WTC11 (cell line): ENCODE measurements at regions not wholly inside any gene's neighbourhood (a gene's known extent, or its start where the extent isn't known, plus 50 kb on each side); places are given as distances from the start of the nearest gene placed in this dataset.

Experiments
- FOXK1 ChIP-seq: sonication (generic); formaldehyde crosslinking; IDR thresholded peaks from 2 replicates; pipeline ENCODE4 v1.8.0; 2022; ENCODE audit warnings: mild to moderate bottlenecking, moderate library complexity, missing genetic modification reagents
- GABPB1 ChIP-seq: sonication (generic); formaldehyde crosslinking; IDR thresholded peaks from 2 replicates; pipeline ENCODE4 v1.8.1; 2023; ENCODE audit warnings: mild to moderate bottlenecking, missing genetic modification reagents
- TEAD1 ChIP-seq: sonication (generic); formaldehyde crosslinking; IDR thresholded peaks from 2 replicates; pipeline ENCODE4 v1.8.0; 2022; ENCODE audit warnings: mild to moderate bottlenecking, missing genetic modification reagents
- TEAD4 ChIP-seq: sonication (generic); formaldehyde crosslinking; IDR thresholded peaks from 2 replicates; pipeline ENCODE4 v1.8.0; 2022; ENCODE audit warnings: mild to moderate bottlenecking, missing genetic modification reagents
- ZNF232 ChIP-seq: sonication (generic); formaldehyde crosslinking; IDR thresholded peaks from 2 replicates; pipeline ENCODE4 v1.8.0; 2022; ENCODE audit warnings: mild to moderate bottlenecking, missing genetic modification reagents
- ZNF416 ChIP-seq: fragments of 250-450 bp; sonication (Bioruptor Pico); IDR thresholded peaks from 2 replicates; pipeline ENCODE4 v1.9.0; 2021; ENCODE audit warnings: mild to moderate bottlenecking, inconsistent platforms
- ZNF423 ChIP-seq: fragments of 250-450 bp; sonication (Bioruptor Pico); IDR thresholded peaks from 2 replicates; pipeline ENCODE4 v2.1.2; 2022; ENCODE audit warnings: mild to moderate bottlenecking, moderate library complexity
- TF ChIP-seq, protein P1 (sequence below): fragments of 200-600 bp; IDR thresholded peaks from 2 replicates; pipeline ENCODE4 v1.8.0; 2022; ENCODE audit warnings: antibody characterized with exemption
- TF ChIP-seq, protein P2 (sequence below): sonication (generic); formaldehyde crosslinking; IDR thresholded peaks from 2 replicates; pipeline ENCODE4 v1.8.1; 2023; ENCODE audit warnings: mild to moderate bottlenecking, missing genetic modification reagents, moderate library complexity
- TF ChIP-seq, protein P3 (sequence below): sonication (generic); formaldehyde crosslinking; IDR thresholded peaks from 2 replicates; pipeline ENCODE4 v1.8.1; 2023; ENCODE audit warnings: mild to moderate bottlenecking, missing genetic modification reagents
- TF ChIP-seq, protein P4 (sequence below): sonication (generic); formaldehyde crosslinking; conservative IDR thresholded peaks from 2 replicates; pipeline ENCODE4 v1.8.1; 2022; ENCODE audit warnings: mild to moderate bottlenecking, missing genetic modification reagents
- TF ChIP-seq, protein P5 (sequence below): sonication (generic); formaldehyde crosslinking; IDR thresholded peaks from 2 replicates; pipeline ENCODE4 v1.8.1; 2022; ENCODE audit warnings: low read depth, mild to moderate bottlenecking, moderate library complexity, missing genetic modification reagents, borderline replicate concordance
- TF ChIP-seq, protein P6 (sequence below): sonication (generic); formaldehyde crosslinking; IDR thresholded peaks from 2 replicates; pipeline ENCODE4 v1.8.1; 2022; ENCODE audit warnings: missing genetic modification reagents, borderline replicate concordance

DNA sequence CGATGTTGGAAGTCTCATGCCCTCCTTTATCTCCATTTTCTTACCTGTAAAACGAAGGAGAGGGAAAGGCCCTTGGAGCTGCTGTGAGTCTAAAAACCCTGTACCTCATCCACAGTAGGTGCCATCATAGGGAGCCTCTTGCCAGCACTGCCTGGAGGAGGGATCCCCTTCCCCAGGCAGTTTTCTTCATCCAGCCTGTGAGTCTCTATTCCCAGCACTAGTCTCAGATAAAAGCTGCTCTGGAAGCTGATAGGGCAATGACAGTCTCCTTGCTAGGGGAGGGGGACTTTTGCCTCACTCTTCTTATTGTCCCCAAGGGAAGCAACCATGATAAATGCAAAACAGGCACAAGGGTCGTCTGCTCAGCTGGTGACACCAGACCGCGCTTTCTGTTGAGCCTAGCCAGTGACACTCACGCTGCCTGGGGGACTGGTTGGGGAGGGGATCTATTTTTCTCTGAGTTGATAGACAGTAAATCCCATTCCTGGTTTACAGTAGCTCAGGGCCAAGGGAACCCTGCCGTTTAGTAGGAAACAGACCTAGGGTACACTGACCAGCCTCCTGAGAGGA, 139.5 kb upstream of the NABP1 start:
- no peak for TF ChIP-seq GABPB1 (CRISPR knock-in tag)
- TF ChIP-seq, protein P1, sequence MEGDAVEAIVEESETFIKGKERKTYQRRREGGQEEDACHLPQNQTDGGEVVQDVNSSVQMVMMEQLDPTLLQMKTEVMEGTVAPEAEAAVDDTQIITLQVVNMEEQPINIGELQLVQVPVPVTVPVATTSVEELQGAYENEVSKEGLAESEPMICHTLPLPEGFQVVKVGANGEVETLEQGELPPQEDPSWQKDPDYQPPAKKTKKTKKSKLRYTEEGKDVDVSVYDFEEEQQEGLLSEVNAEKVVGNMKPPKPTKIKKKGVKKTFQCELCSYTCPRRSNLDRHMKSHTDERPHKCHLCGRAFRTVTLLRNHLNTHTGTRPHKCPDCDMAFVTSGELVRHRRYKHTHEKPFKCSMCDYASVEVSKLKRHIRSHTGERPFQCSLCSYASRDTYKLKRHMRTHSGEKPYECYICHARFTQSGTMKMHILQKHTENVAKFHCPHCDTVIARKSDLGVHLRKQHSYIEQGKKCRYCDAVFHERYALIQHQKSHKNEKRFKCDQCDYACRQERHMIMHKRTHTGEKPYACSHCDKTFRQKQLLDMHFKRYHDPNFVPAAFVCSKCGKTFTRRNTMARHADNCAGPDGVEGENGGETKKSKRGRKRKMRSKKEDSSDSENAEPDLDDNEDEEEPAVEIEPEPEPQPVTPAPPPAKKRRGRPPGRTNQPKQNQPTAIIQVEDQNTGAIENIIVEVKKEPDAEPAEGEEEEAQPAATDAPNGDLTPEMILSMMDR, result no peak
- TF ChIP-seq FOXK1 (CRISPR knock-in tag), result no peak
- no peak for TF ChIP-seq TEAD1 (CRISPR knock-in tag)
- no peak for TF ChIP-seq ZNF416 (CRISPR knock-in tag)
- TF ChIP-seq, protein P2, sequence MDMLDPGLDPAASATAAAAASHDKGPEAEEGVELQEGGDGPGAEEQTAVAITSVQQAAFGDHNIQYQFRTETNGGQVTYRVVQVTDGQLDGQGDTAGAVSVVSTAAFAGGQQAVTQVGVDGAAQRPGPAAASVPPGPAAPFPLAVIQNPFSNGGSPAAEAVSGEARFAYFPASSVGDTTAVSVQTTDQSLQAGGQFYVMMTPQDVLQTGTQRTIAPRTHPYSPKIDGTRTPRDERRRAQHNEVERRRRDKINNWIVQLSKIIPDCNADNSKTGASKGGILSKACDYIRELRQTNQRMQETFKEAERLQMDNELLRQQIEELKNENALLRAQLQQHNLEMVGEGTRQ, result no peak
- TF ChIP-seq, protein P3, sequence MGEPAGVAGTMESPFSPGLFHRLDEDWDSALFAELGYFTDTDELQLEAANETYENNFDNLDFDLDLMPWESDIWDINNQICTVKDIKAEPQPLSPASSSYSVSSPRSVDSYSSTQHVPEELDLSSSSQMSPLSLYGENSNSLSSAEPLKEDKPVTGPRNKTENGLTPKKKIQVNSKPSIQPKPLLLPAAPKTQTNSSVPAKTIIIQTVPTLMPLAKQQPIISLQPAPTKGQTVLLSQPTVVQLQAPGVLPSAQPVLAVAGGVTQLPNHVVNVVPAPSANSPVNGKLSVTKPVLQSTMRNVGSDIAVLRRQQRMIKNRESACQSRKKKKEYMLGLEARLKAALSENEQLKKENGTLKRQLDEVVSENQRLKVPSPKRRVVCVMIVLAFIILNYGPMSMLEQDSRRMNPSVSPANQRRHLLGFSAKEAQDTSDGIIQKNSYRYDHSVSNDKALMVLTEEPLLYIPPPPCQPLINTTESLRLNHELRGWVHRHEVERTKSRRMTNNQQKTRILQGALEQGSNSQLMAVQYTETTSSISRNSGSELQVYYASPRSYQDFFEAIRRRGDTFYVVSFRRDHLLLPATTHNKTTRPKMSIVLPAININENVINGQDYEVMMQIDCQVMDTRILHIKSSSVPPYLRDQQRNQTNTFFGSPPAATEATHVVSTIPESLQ (CRISPR knock-in tag), result no peak
- no peak for TF ChIP-seq ZNF423 (CRISPR knock-in tag)
- TF ChIP-seq, protein P4, sequence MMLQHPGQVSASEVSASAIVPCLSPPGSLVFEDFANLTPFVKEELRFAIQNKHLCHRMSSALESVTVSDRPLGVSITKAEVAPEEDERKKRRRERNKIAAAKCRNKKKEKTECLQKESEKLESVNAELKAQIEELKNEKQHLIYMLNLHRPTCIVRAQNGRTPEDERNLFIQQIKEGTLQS (CRISPR knock-in tag), result no peak
- TF ChIP-seq, protein P5, sequence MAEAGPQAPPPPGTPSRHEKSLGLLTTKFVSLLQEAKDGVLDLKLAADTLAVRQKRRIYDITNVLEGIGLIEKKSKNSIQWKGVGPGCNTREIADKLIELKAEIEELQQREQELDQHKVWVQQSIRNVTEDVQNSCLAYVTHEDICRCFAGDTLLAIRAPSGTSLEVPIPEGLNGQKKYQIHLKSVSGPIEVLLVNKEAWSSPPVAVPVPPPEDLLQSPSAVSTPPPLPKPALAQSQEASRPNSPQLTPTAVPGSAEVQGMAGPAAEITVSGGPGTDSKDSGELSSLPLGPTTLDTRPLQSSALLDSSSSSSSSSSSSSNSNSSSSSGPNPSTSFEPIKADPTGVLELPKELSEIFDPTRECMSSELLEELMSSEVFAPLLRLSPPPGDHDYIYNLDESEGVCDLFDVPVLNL (CRISPR knock-in tag), result no peak
- TF ChIP-seq, protein P6, sequence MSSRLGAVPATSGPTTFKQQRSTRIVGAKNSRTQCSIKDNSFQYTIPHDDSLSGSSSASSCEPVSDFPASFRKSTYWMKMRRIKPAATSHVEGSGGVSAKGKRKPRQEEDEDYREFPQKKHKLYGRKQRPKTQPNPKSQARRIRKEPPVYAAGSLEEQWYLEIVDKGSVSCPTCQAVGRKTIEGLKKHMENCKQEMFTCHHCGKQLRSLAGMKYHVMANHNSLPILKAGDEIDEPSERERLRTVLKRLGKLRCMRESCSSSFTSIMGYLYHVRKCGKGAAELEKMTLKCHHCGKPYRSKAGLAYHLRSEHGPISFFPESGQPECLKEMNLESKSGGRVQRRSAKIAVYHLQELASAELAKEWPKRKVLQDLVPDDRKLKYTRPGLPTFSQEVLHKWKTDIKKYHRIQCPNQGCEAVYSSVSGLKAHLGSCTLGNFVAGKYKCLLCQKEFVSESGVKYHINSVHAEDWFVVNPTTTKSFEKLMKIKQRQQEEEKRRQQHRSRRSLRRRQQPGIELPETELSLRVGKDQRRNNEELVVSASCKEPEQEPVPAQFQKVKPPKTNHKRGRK, result no peak
- no peak for TF ChIP-seq ZNF232 (CRISPR knock-in tag)
- TF ChIP-seq TEAD4, result no peak
